Lower lobe of right lung (tissue), 2 donors: ENCODE measurements at regions not wholly inside any gene's neighbourhood (a gene's known extent, or its start where the extent isn't known, plus 50 kb on each side); places are given as distances from the start of the nearest gene placed in this dataset.

Experiments
- ATAC-seq, 2 donors: fragments of 200-7000 bp; cut with Tn5 transposase; one replicate each; pipeline ENCODE4 v1.9.1; 2020 to 2022; ENCODE audit warnings: mild to moderate bottlenecking in 2 of 2, moderate library complexity in 2 of 2
- DNase-seq: peaks from one replicate; pipeline ENCODE4 v3.0.0-alpha.2; 2020
- H3K27ac ChIP-seq: fragments of 200-600 bp; one replicate; pipeline ENCODE4 v1.8.0; 2022
- H3K27me3 ChIP-seq: fragments of 200-600 bp; one replicate; pipeline ENCODE4 v1.8.0; 2022; ENCODE audit warnings: low read depth
- H3K36me3 ChIP-seq: fragments of 200-600 bp; one replicate; pipeline ENCODE4 v1.8.0; 2022; ENCODE audit warnings: mild to moderate bottlenecking
- H3K4me1 ChIP-seq: fragments of 200-600 bp; one replicate; pipeline ENCODE4 v1.8.0; 2022
- H3K4me3 ChIP-seq: fragments of 200-600 bp; one replicate; pipeline ENCODE4 v1.8.0; 2022; ENCODE audit warnings: mild to moderate bottlenecking
- H3K9me3 ChIP-seq: fragments of 200-600 bp; one replicate; pipeline ENCODE4 v1.8.0; 2022
- CTCF ChIP-seq: fragments of 200-600 bp; IDR thresholded peaks from one replicate; pipeline ENCODE4 v1.8.0; 2022; ENCODE audit warnings: antibody characterized with exemption, mild to moderate bottlenecking
- intact Hi-C: fragments of 100-400 bp; cut with DNase I; formaldehyde crosslinking; loops from one replicate; pipeline ENCODE4 v1.11.0; 2022
- donor health status: DM: no; HTN: yes; CAD: no; lungs with severe emphysema.

GRCh38 chr3:124234852-124235252, 242.9 kb upstream of the ROPN1 start:
- no peaks in the 10 kb centered on the region for H3K9me3 ChIP-seq

GRCh38 chr3:124235446-124235845, 243.5 kb upstream of the ROPN1 start:
- Histone ChIP-seq H3K36me3 (no peaks in the 10 kb centered on the region), H3K27me3 (no peaks in the 10 kb centered on the region), H3K4me3 (no peak overlapping the region), H3K27ac (no peak overlapping the region), H3K4me1 (no peaks in the 10 kb centered on the region), H3K9me3 (no peaks in the 10 kb centered on the region)
- DNase-seq, result no peak
- intact Hi-C loops, result no loop called here
- no peak for ATAC-seq
- TF ChIP-seq CTCF, result no peak

More at GRCh38 chr3:124234852-124235252, 242.9 kb upstream of the ROPN1 start:
- Histone ChIP-seq H3K27ac (no peak overlapping the region), H3K27me3 (no peaks in the 10 kb centered on the region), H3K4me1 (no peaks in the 10 kb centered on the region), H3K4me3 (no peak overlapping the region), H3K36me3 (no peaks in the 10 kb centered on the region)
- ATAC-seq (no peak), DNase-seq (no peak)
- TF ChIP-seq CTCF, result no peak
- intact Hi-C loops, result no loop called here

GRCh38 chr3:124243177-124243859, 251.4 kb upstream of the ROPN1 start:
- TF ChIP-seq CTCF, result no peak
- peaks cover 5% of the 10 kb centered on the region for H3K4me1 ChIP-seq
- ATAC-seq (no peak), DNase-seq (no peak)
- intact Hi-C loops, result no loop called here
- H3K27ac ChIP-seq, result no peak overlapping the region
- no peaks in the 10 kb centered on the region for H3K27me3 ChIP-seq
- no peaks in the 10 kb centered on the region for H3K36me3 ChIP-seq
- H3K9me3 ChIP-seq, result no peaks in the 10 kb centered on the region
- H3K4me3 ChIP-seq, result no peak overlapping the region

- intact Hi-C loops, result no loop called here
- TF ChIP-seq CTCF, result no peak
- Histone ChIP-seq H3K36me3 (no peaks in the 10 kb centered on the region), H3K27me3 (no peaks in the 10 kb centered on the region), H3K9me3 (no peaks in the 10 kb centered on the region), H3K4me3 (no peak overlapping the region), H3K4me1 (peaks cover 24% of the 10 kb centered on the region), H3K27ac (no peak overlapping the region)
- DNase-seq (no peak), ATAC-seq (no peak)
Measured at GRCh38 chr3:124246376-124246775, 254.5 kb upstream of the ROPN1 start.

- Histone ChIP-seq H3K27me3 (no peaks in the 10 kb centered on the region), H3K36me3 (no peaks in the 10 kb centered on the region), H3K4me3 (no peak overlapping the region), H3K27ac (no peak overlapping the region), H3K9me3 (no peaks in the 10 kb centered on the region), H3K4me1 (peaks cover 24% of the 10 kb centered on the region)
- no peak for ATAC-seq
- no peak for DNase-seq
- intact Hi-C loops, result no loop called here
- TF ChIP-seq CTCF, result peak; percentile 27
Measured at GRCh38 chr3:124246949-124247348, 255.0 kb upstream of the ROPN1 start.
